HAP-1 (cell line): ENCODE measurements at regions not wholly inside any gene's neighbourhood (a gene's known extent, or its start where the extent isn't known, plus 50 kb on each side); places are given as distances from the start of the nearest gene placed in this dataset.

Source experiments
- DNase-seq, 2 experiments: peaks; one replicate each; pipeline ENCODE4 v3.0.0-alpha.2; 2016 to 2020; ENCODE audit warnings: low spot score in 2 of 2
- H3K27me3 ChIP-seq: fragments of 250-450 bp; sonication (Bioruptor Pico); 2 replicates; pipeline ENCODE4 v1.5.1; 2020; ENCODE audit warnings: low read depth, mild to moderate bottlenecking, moderate library complexity
- H3K36me3 ChIP-seq: fragments of 250-450 bp; sonication (Bioruptor Pico); replicated peaks from 2 replicates; pipeline ENCODE4 v1.5.1; 2020; ENCODE audit warnings: mild to moderate bottlenecking
- H3K4me1 ChIP-seq: fragments of 250-450 bp; sonication (Bioruptor Pico); 2 replicates; pipeline ENCODE4 v1.5.1; 2020; ENCODE audit warnings: mild to moderate bottlenecking
- H3K4me3 ChIP-seq: fragments of 250-450 bp; sonication (Bioruptor Pico); 2 replicates; pipeline ENCODE4 v1.5.1; 2020; ENCODE audit warnings: mild to moderate bottlenecking, moderate library complexity
- H3K9me3 ChIP-seq: fragments of 250-450 bp; sonication (Bioruptor Pico); 2 replicates; pipeline ENCODE4 v1.5.1; 2020; ENCODE audit warnings: mild to moderate bottlenecking, moderate library complexity
- in situ Hi-C: fragments of 300-500 bp; cut with MboI; formaldehyde crosslinking; loops from 3 replicates; pipeline ENCODE4 v1.14.3; 2020; ENCODE audit warnings: low sequenced_read_pairs, inconsistent platforms, mixed read lengths

- Histone ChIP-seq H3K4me1 (peaks cover 21% of the 10 kb centered on the region), H3K36me3 (no peaks in the 10 kb centered on the region), H3K4me3 (no peak overlapping the region), H3K9me3 (no peaks in the 10 kb centered on the region), H3K27me3 (no peaks in the 10 kb centered on the region)
- DNase-seq, result peak; percentile 59 to 93
- in situ Hi-C loops, result no loop called here
These were observed 105.3 kb upstream of the FOXG1 start for GRCh38 chr14:28661171-28661772.

- Histone ChIP-seq H3K4me3 (no peak overlapping the region), H3K9me3 (no peaks in the 10 kb centered on the region), H3K27me3 (no peaks in the 10 kb centered on the region), H3K36me3 (no peaks in the 10 kb centered on the region), H3K4me1 (peaks cover 6% of the 10 kb centered on the region)
- in situ Hi-C loops, result no loop called here
- no peak for DNase-seq
These were observed 99.6 kb upstream of the FOXG1 start for GRCh38 chr14:28666961-28667360.

- H3K36me3 ChIP-seq, result no peaks in the 10 kb centered on the region
- H3K4me1 ChIP-seq, result peaks cover 11% of the 10 kb centered on the region
- no peak for DNase-seq
- in situ Hi-C loops, result no loop called here
- H3K27me3 ChIP-seq, result no peaks in the 10 kb centered on the region
- H3K9me3 ChIP-seq, result no peaks in the 10 kb centered on the region
- H3K4me3 ChIP-seq, result no peak overlapping the region
These were observed 95.2 kb upstream of the FOXG1 start for GRCh38 chr14:28671425-28671824.

GRCh38 chr14:28673056-28673455 is 93.5 kb upstream of the FOXG1 start:
- in situ Hi-C loops, result no loop called here
- no peaks in the 10 kb centered on the region for H3K27me3 ChIP-seq
- H3K36me3 ChIP-seq, result no peaks in the 10 kb centered on the region
- no peak overlapping the region for H3K4me3 ChIP-seq
- H3K9me3 ChIP-seq, result no peaks in the 10 kb centered on the region
- no peak for DNase-seq
- peaks cover 11% of the 10 kb centered on the region for H3K4me1 ChIP-seq

GRCh38 chr14:28676479-28676878 is 90.1 kb upstream of the FOXG1 start:
- no peaks in the 10 kb centered on the region for H3K9me3 ChIP-seq
- H3K4me1 ChIP-seq, result peaks cover 11% of the 10 kb centered on the region
- in situ Hi-C loops, result no loop called here
- no peaks in the 10 kb centered on the region for H3K27me3 ChIP-seq
- no peaks in the 10 kb centered on the region for H3K36me3 ChIP-seq
- H3K4me3 ChIP-seq, result no peak overlapping the region
- no peak for DNase-seq

GRCh38 chr14:28677381-28677780 is 89.2 kb upstream of the FOXG1 start:
- H3K9me3 ChIP-seq, result no peaks in the 10 kb centered on the region
- no peak overlapping the region for H3K4me3 ChIP-seq
- no peak for DNase-seq
- no peaks in the 10 kb centered on the region for H3K27me3 ChIP-seq
- H3K4me1 ChIP-seq, result peaks cover 2% of the 10 kb centered on the region; the same call in 1 of the 2 replicates
- in situ Hi-C loops, result no loop called here
- H3K36me3 ChIP-seq, result no peaks in the 10 kb centered on the region

GRCh38 chr14:28678887-28679286 is 87.7 kb upstream of the FOXG1 start:
- in situ Hi-C loops, result no loop called here
- no peaks in the 10 kb centered on the region for H3K9me3 ChIP-seq
- H3K36me3 ChIP-seq, result no peaks in the 10 kb centered on the region
- no peak for DNase-seq
- no peaks in the 10 kb centered on the region for H3K27me3 ChIP-seq
- H3K4me3 ChIP-seq, result no peak overlapping the region
- H3K4me1 ChIP-seq, result no peaks in the 10 kb centered on the region

GRCh38 chr14:28681681-28682080 is 84.9 kb upstream of the FOXG1 start:
- DNase-seq, result no peak
- in situ Hi-C loops, result no loop called here
- H3K4me3 ChIP-seq, result no peak overlapping the region
- 0 out of 2 replicates have a peak, but pooled peaks cover 3% of the 10 kb centered on the region for H3K27me3 ChIP-seq
- no peaks in the 10 kb centered on the region for H3K4me1 ChIP-seq
- no peaks in the 10 kb centered on the region for H3K36me3 ChIP-seq
- H3K9me3 ChIP-seq, result no peaks in the 10 kb centered on the region; the same call in 1 of the 2 replicates

- Histone ChIP-seq H3K36me3 (no peaks in the 10 kb centered on the region), H3K4me1 (no peaks in the 10 kb centered on the region), H3K27me3 (peaks cover 10% of the 10 kb centered on the region), H3K4me3 (no peak overlapping the region), H3K9me3 (no peaks in the 10 kb centered on the region; the same call in 1 of the 2 replicates)
- no peak for DNase-seq
- in situ Hi-C loops, result no loop called here
These were observed 76.4 kb upstream of the FOXG1 start for GRCh38 chr14:28690029-28690692.

GRCh38 chr14:28695109-28695508 is 71.5 kb upstream of the FOXG1 start:
- Histone ChIP-seq H3K27me3 (no peaks in the 10 kb centered on the region; the same call in 1 of the 2 replicates), H3K4me1 (no peaks in the 10 kb centered on the region), H3K4me3 (no peak overlapping the region), H3K9me3 (no peaks in the 10 kb centered on the region), H3K36me3 (no peaks in the 10 kb centered on the region)
- DNase-seq, result no peak
- in situ Hi-C loops, result no loop called here

- in situ Hi-C loops, result no loop called here
- no peaks in the 10 kb centered on the region for H3K4me1 ChIP-seq
These were observed 64.9 kb upstream of the FOXG1 start for GRCh38 chr14:28701733-28702132.

GRCh38 chr14:28703482-28703881 is 63.1 kb upstream of the FOXG1 start:
- DNase-seq, result no peak
- Histone ChIP-seq H3K36me3 (no peaks in the 10 kb centered on the region), H3K4me1 (no peaks in the 10 kb centered on the region), H3K27me3 (no peaks in the 10 kb centered on the region), H3K9me3 (no peaks in the 10 kb centered on the region), H3K4me3 (no peak overlapping the region)
- in situ Hi-C loops, result no loop called here

More at GRCh38 chr14:28701733-28702132, 64.9 kb upstream of the FOXG1 start:
- no peaks in the 10 kb centered on the region for H3K27me3 ChIP-seq
- H3K9me3 ChIP-seq, result no peaks in the 10 kb centered on the region
- DNase-seq, result no peak
- H3K36me3 ChIP-seq, result no peaks in the 10 kb centered on the region
- H3K4me3 ChIP-seq, result no peak overlapping the region

GRCh38 chr14:28704153-28704552 is 62.4 kb upstream of the FOXG1 start:
- no peaks in the 10 kb centered on the region for H3K4me1 ChIP-seq
- no peaks in the 10 kb centered on the region for H3K36me3 ChIP-seq
- H3K4me3 ChIP-seq, result no peak overlapping the region
- no peak for DNase-seq
- no peaks in the 10 kb centered on the region for H3K27me3 ChIP-seq
- in situ Hi-C loops, result no loop called here
- no peaks in the 10 kb centered on the region for H3K9me3 ChIP-seq

GRCh38 chr14:28707814-28708213 is 58.8 kb upstream of the FOXG1 start:
- Histone ChIP-seq H3K36me3 (no peaks in the 10 kb centered on the region), H3K4me3 (no peak overlapping the region), H3K27me3 (no peaks in the 10 kb centered on the region), H3K4me1 (no peaks in the 10 kb centered on the region), H3K9me3 (no peaks in the 10 kb centered on the region)
- in situ Hi-C loops, result no loop called here
- no peak for DNase-seq
